Neural crest cell (in vitro differentiated cells): ENCODE measurements at regions not wholly inside any gene's neighbourhood (a gene's known extent, or its start where the extent isn't known, plus 50 kb on each side); places are given as distances from the start of the nearest gene placed in this dataset.

Source experiments
- DNase-seq: peaks from one replicate; pipeline ENCODE4 v3.0.0; 2021; ENCODE audit warnings: low read depth, mixed read lengths, low spot score
- H3K27ac Mint-ChIP-seq: one replicate; pipeline ENCODE4 v1.8.0; 2021; ENCODE audit warnings: mild to moderate bottlenecking, mixed read lengths; ENCODE audit not compliant: unreplicated experiment
- H3K27me3 Mint-ChIP-seq: 2 replicates; pipeline ENCODE4 v1.8.0; 2021; ENCODE audit warnings: low read depth, mild to moderate bottlenecking, mixed read lengths
- H3K36me3 Mint-ChIP-seq: 2 replicates; pipeline ENCODE4 v1.8.0; 2021; ENCODE audit warnings: low read depth, mild to moderate bottlenecking, mixed read lengths
- H3K4me1 Mint-ChIP-seq: 2 replicates; pipeline ENCODE4 v1.8.0; 2021; ENCODE audit warnings: mixed read lengths
- H3K4me3 Mint-ChIP-seq: one replicate; pipeline ENCODE4 v1.8.0; 2021; ENCODE audit warnings: mild to moderate bottlenecking, mixed read lengths
- H3K9me3 Mint-ChIP-seq: 2 replicates; pipeline ENCODE4 v1.8.0; 2021; ENCODE audit warnings: mixed read lengths
- CTCF ChIP-seq: fragments of 200-600 bp; sonication (generic); conservative IDR thresholded peaks from 2 replicates; pipeline ENCODE4 v1.5.0; 2021; ENCODE audit warnings: antibody characterized with exemption, mild to moderate bottlenecking

DNA sequence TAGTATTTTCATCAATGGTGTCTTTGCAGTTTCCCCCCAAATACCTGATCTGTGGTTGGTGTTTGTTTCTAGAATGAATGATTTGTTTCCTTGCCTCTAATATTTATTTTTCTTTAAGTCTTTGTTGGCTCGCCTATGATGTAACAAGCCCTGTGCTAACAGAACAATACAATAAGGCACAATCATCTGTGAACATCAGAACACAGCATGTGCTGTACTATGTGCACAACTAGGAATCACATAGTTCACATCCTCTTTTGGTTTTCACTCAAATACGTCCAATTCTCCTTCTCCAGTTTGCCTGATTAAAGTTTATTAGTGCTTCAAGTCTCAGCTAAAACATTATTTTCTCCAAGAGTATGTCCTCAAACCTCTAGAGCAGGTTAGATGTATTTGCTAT is 613.1 kb downstream of the EPHA7 start:
- Mint-ChIP-seq H3K36me3 (no peaks in the 10 kb centered on the region), H3K4me1 (peaks cover 4% of the 10 kb centered on the region), H3K9me3 (no peaks in the 10 kb centered on the region), H3K27me3 (no peaks in the 10 kb centered on the region), H3K4me3 (no peak overlapping the region), H3K27ac (no peak overlapping the region)
- no peak for TF ChIP-seq CTCF
- no peak for DNase-seq

DNA sequence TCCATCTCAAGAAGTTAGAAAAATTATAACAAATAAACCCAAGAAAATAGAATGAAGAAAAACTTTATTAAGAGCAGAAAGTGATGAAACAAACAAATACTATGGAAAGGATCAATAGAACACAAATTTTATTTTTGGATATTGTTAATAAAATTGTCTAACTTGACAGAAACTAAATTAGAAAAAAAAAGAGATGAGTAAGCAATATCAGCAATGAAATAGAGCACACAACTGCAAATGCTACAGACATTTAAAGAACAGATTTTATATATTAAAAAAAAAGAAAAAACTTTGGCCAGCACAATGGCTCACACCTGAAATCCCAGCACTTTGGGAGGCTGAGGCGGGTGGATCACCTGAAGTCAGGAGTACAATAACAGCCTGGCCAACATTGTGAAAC is 628.0 kb downstream of the EPHA7 start:
- TF ChIP-seq CTCF, result no peak
- no peaks in the 10 kb centered on the region for H3K27me3 Mint-ChIP-seq
- H3K4me3 Mint-ChIP-seq, result no peak overlapping the region
- DNase-seq, result no peak
- peaks cover 4% of the 10 kb centered on the region for H3K4me1 Mint-ChIP-seq
- H3K27ac Mint-ChIP-seq, result no peak overlapping the region
- no peaks in the 10 kb centered on the region for H3K9me3 Mint-ChIP-seq
- no peaks in the 10 kb centered on the region for H3K36me3 Mint-ChIP-seq

GRCh38 chr6:92790381-92790780 is 629.0 kb downstream of the EPHA7 start:
- peaks cover 4% of the 10 kb centered on the region for H3K4me1 Mint-ChIP-seq

GRCh38 chr6:92784235-92784634 is 635.1 kb downstream of the EPHA7 start:
- Mint-ChIP-seq H3K36me3 (no peaks in the 10 kb centered on the region), H3K27me3 (no peaks in the 10 kb centered on the region), H3K4me3 (no peak overlapping the region), H3K9me3 (peaks cover 5% of the 10 kb centered on the region), H3K4me1 (peaks cover 4% of the 10 kb centered on the region), H3K27ac (no peak overlapping the region)
- no peak for TF ChIP-seq CTCF
- no peak for DNase-seq

More at GRCh38 chr6:92790381-92790780, 629.0 kb downstream of the EPHA7 start:
- Mint-ChIP-seq H3K4me3 (no peak overlapping the region), H3K36me3 (no peaks in the 10 kb centered on the region), H3K27me3 (no peaks in the 10 kb centered on the region), H3K27ac (no peak overlapping the region), H3K9me3 (no peaks in the 10 kb centered on the region)
- DNase-seq, result no peak
- TF ChIP-seq CTCF, result no peak

DNA sequence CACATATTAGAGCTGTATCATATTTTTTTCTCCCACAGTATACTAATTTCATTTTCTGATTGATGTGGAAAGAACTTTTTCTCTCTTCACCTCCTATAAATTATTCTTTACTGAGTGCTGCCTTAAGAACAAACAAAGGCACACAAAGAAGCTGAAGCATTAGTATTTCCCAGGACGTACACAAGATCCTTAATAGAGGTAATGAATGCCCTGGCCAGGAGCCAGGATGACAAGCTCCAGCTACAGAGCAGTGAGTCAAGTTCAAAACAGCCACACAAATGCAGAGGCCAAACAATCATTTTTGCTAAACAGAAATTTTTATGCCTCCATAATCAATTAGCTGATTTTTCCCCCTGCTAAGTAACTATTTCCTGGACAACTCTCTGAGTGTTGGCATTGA is 639.6 kb downstream of the EPHA7 start:
- Mint-ChIP-seq H3K4me3 (no peak overlapping the region), H3K36me3 (no peaks in the 10 kb centered on the region), H3K9me3 (peaks cover 5% of the 10 kb centered on the region), H3K27ac (no peak overlapping the region), H3K4me1 (peaks cover 10% of the 10 kb centered on the region), H3K27me3 (no peaks in the 10 kb centered on the region)
- DNase-seq, result no peak
- TF ChIP-seq CTCF, result no peak

DNA sequence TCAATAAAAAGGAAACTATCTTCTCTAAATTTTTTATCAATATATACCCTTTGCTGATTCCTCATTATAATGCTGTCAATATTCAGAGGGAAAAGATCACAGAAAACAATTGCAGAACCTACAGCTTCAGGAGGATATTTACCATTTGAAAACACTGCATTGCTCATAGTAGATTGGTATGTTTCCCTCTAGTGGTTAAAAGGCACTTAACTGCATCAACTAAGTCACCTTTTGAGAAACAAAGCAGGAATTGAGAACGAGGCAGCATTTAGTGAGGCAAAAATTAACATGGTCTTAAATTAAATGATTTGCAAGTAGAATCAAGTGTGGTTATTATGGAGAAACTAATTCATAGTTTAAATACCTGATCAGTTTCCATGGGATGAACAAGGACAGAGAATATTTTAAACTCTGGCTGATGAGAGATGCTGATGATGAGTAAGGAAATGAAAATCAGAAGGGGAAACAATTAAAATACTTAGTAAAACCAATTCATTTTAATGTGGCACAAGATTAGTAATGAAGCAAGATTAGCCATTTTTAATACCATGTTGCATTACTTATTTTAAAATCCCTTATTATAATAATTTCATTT is 642.1 kb downstream of the EPHA7 start:
- peak; percentile 80 for TF ChIP-seq CTCF
- peaks cover 10% of the 10 kb centered on the region for H3K4me1 Mint-ChIP-seq
- no peak overlapping the region for H3K27ac Mint-ChIP-seq
- H3K36me3 Mint-ChIP-seq, result no peaks in the 10 kb centered on the region
- H3K4me3 Mint-ChIP-seq, result no peak overlapping the region
- no peak for DNase-seq
- no peaks in the 10 kb centered on the region for H3K27me3 Mint-ChIP-seq
- H3K9me3 Mint-ChIP-seq, result no peaks in the 10 kb centered on the region
